ENCODE measurements at regions not wholly inside any gene's neighbourhood (a gene's known extent, or its start where the extent isn't known, plus 50 kb on each side); places are given as distances from the start of the nearest gene placed in this dataset.

GRCh38 chr10:4733150-4733842, 92.7 kb upstream of the AKR1E2 start:
- DNase-seq (ENCODE audit: low read depth in 4 of 4, low spot score in 3 of 4), result no peak

- DNase-seq (ENCODE audit: low read depth in 4 of 4, low spot score in 3 of 4), result no peak
Measured at GRCh38 chr10:4730998-4731397, 95.0 kb upstream of the AKR1E2 start.

DNA sequence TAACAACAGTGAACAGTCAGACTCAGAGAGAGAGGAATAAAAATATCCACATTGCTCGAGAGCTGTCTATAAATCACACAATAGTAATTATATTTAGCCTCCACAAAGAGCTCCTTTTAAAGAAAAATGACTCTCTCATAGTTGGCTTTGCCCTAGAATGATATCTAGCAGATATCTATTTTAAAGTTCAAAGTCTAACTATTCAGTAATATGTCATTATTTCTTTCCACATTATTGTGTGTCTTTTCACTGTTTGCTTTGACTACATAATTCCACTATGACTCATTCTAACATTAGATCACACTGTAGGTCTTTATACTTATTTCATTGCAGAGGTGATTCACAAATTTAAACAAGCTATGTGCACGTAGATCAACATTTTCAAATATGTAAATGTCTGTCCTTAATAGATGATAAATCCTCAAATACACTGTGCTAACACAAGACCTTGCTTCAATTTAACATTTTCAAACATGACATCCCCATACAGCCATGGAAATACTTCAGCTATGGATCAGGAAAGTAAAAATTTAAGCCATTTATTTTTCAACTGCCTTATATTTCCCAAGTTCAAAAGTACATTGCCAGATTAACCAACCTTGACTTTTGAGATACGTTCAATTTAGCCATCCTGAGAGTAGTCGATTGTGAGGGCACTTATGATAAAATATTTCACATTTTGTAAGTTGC, 99.9 kb upstream of the AKR1E2 start:
- DNase-seq (ENCODE audit: low read depth in 4 of 4, low spot score in 3 of 4), result no peak

GRCh38 chr10:4723860-4724259, 102.1 kb upstream of the AKR1E2 start:
- DNase-seq (ENCODE audit: low read depth in 4 of 4, low spot score in 3 of 4), result no peak

- DNase-seq (ENCODE audit: low read depth in 4 of 4, low spot score in 3 of 4), result no peak
Measured at GRCh38 chr10:4721999-4722753, 103.8 kb upstream of the AKR1E2 start.

GRCh38 chr10:4720463-4720862, 105.5 kb upstream of the AKR1E2 start:
- no peak for DNase-seq (ENCODE audit: low read depth in 4 of 4, low spot score in 3 of 4)

DNA sequence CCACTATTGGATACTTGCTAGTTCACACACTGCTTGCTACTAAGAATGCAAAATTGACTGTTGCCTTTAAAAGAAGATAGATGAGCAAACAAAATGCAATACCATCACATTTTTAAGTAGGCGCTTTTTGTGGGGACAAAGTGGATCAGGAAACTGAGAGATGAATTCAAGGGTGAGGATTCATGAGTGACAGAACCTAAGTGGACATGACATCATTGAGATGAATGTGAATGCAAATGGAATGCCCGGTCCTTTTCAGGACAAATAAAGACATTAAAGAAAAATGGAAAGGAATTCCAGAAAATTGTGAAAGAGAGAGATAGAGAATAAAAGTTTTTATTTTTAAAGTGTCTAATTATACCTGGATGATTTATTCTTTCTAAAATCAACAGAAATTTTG, 106.3 kb upstream of the AKR1E2 start:
- DNase-seq (ENCODE audit: low read depth in 4 of 4, low spot score in 3 of 4), result no peak

DNA sequence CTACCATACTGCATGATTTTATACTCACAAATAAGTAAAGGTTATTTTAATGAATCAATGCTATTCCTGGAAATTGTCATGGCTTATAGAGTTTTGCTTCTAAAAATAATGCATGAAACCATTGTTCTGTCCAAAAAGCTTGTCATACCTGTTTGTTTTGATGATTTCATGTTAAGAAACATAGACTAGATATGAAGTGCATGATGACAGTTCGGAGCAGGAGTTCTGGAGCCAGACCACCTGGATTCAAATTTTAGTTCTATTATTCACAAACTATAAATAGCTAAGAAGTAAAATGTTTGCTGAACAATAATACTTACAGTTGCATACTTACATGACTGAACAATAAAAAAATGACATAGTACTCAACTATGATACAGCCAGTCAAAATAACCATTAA, 107.0 kb upstream of the AKR1E2 start:
- no peak for DNase-seq (ENCODE audit: low read depth in 4 of 4, low spot score in 3 of 4)

- no peak for DNase-seq (ENCODE audit: low read depth in 4 of 4, low spot score in 3 of 4)
Measured at GRCh38 chr10:4718544-4718943, 107.5 kb upstream of the AKR1E2 start.

DNA sequence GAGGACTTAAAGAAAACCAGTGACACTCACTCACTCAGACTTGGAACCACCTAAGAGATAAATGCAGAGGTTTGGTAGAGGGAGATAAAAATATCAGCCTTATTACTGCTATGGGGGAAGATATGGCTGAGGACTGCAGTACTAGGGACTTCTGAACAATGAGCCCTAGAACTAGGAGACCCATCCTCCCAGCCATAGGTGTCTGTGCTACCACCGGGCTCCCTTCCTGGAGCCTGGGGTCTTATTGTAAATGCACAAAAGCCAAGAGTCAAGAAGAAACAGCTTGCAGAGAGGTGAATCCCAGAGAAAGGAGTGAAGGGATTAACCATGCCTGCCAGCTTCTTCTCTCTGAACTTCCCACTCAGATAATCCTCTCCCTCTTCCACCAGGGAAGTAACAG, 108.3 kb upstream of the AKR1E2 start:
- no peak for DNase-seq (ENCODE audit: low read depth in 4 of 4, low spot score in 3 of 4)

DNA sequence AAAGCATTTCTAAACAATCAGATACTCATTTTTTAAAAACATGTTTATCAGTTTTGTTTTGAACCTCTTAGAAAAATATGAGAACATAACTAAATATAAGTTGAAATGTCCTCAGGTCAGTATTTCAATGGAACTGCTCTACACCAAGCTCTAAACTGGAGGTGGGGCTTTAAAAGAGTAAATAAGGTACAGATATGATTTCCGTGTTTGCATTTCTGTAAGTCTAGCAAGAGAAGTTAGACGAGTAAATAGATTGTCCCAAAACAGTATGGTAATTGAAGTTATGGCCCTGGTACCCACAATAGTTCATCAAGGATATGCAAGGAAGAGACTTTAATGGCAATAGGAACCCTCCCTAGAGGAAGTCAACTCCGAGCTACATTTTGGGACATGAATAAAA, 115.1 kb upstream of the AKR1E2 start:
- no peak for DNase-seq (ENCODE audit: low read depth in 4 of 4, low spot score in 3 of 4)

DNA sequence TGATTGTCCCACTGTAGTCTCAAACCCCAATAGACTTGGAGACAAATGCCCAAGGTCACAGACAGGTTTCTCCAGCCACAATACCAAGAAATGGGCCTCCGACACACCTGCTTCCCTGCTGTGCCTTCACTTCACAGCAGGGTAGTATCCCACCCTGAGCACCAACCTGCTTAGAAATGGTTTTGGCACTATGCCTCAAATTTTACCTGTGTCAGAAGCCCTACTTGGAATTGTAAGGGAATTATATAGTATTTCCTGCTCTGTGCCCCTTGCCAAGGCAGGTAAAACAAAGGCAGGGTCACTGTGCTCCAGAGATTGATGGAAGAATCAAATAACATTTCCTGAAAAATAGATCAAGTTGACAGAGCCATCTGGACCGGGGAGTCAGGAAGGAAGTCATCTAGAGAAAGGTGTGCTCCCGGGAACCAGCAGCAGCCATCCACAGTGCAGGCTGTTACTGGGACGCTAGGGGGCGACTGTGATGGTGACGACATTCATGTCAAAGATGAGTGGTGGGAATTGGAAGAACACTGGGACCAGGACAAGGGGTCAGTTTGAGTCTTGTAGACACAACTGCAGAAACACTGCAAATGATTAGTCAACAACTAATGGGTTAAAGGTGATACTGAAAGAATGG, 117.8 kb upstream of the AKR1E2 start:
- DNase-seq (ENCODE audit: low read depth in 4 of 4, low spot score in 3 of 4), result no peak

DNA sequence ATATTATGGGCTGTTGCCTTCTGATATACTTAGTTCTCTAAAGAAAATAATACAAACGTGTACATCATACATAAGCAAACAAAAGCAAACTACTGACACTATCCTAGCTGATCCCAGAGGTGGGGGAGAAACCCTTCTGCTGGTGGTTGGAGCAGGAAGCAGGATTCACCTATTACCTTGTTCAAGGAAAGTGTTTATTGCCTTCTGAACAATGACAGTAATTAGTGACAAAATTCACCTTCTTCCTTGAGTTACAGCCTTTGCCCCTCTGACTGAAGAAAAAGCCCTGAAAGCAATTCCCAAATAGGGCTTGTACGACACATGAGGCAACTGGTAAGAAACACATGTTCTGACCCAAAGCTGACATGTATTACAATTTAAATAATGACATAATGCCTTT, 118.8 kb upstream of the AKR1E2 start:
- no peak for DNase-seq (ENCODE audit: low read depth in 4 of 4, low spot score in 3 of 4)

- DNase-seq (ENCODE audit: low read depth in 4 of 4, low spot score in 3 of 4), result peak in 1 of 4 donors; percentile 5
Measured at GRCh38 chr10:4704034-4704545, 121.9 kb upstream of the AKR1E2 start.

DNA sequence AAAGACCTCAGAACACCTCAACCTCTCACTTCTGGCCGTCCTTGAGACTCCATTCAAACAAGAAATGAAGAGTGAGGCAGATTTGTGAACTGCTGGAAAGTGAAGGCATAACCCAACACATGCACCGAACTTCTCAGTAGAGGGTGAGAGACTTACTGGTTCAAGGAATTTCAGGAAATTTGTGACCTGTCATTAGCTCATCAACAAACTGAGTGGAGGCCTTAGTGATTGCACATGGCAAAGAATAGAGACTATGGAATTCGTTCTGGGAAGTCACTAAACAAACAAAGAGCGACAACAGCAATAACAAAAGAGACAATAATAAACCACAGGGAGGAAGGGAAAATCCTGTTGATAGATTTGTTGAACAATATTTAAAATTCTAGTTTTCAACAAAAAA, 125.0 kb upstream of the AKR1E2 start:
- DNase-seq (ENCODE audit: low read depth in 4 of 4, low spot score in 3 of 4), result no peak

DNA sequence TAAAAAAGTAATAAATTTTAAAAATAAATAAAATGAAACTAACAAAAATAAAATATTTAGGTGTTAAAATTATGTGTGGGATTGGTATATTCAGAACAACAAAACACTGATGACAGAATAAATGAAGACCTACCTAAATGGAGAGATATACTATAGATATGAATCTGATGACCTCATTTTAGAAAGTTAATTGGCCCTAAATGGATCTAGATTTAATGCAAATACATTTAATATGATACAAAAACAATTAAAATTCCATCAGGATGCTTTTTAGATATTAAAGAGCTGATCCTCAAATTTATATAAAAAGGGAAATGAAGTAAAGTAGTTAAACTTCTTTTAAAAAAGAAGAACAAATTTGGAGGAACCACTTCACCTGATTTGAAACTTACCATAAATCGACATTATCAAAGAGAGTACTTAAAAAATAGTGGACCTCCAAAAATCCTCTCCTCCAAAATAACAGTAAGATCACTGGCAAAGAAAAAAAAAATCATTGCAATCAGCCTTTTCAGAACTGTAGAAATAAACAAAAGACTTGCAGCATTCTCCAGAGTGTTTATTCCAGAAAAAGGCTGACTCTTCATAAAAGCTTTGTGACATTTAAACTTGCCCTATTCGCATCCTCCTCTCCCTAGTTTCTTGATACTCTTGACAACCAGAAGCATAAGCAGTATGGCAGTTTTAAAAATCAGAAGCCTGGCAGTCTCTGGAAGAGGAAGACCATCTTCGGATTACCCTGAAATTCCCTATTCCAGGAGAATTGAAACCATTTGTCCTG, 125.9 kb upstream of the AKR1E2 start:
- no peak for DNase-seq (ENCODE audit: low read depth in 4 of 4, low spot score in 3 of 4)

- no peak for DNase-seq (ENCODE audit: low read depth in 4 of 4, low spot score in 3 of 4)
Measured at GRCh38 chr10:4698075-4698474, 127.9 kb upstream of the AKR1E2 start.

- no peak for DNase-seq (ENCODE audit: low read depth in 4 of 4, low spot score in 3 of 4)
Measured at GRCh38 chr10:4696186-4696585, 129.8 kb upstream of the AKR1E2 start.

- DNase-seq (ENCODE audit: low read depth in 4 of 4, low spot score in 3 of 4), result no peak
Measured at GRCh38 chr10:4693967-4694366, 132.0 kb upstream of the AKR1E2 start.

GRCh38 chr10:4692206-4692605, 133.8 kb upstream of the AKR1E2 start:
- DNase-seq (ENCODE audit: low read depth in 4 of 4, low spot score in 3 of 4), result no peak
